Uterus (tissue), 3 donors: ENCODE measurements at regions not wholly inside any gene's neighbourhood (a gene's known extent, or its start where the extent isn't known, plus 50 kb on each side); places are given as distances from the start of the nearest gene placed in this dataset.

Experiments used
- DNase-seq, 2 donors: peaks; one replicate each; pipeline ENCODE4 v3.0.0-alpha.2; 2019 to 2020
- H3K27ac ChIP-seq, 2 donors: fragments of 200-600 bp; sonication (generic); 1 replicate in 1 of 2; 2 replicates in 1 of 2; pipeline ENCODE4 v1.5.1; 2016 to 2018
- H3K27me3 ChIP-seq, 2 donors: fragments of 200-600 bp; sonication (generic); one replicate each; pipeline ENCODE4 v1.5.1; 2018 to 2019; ENCODE audit warnings: control low read depth in 1 of 2
- H3K36me3 ChIP-seq, 2 donors: fragments of 200-600 bp; sonication (generic); one replicate each; pipeline ENCODE4 v1.5.1; 2019; ENCODE audit warnings: control low read depth in 1 of 2
- H3K4me1 ChIP-seq, 2 donors: fragments of 200-600 bp; sonication (generic); one replicate each; pipeline ENCODE4 v1.5.1; 2018 to 2019; ENCODE audit warnings: control low read depth in 1 of 2
- H3K4me3 ChIP-seq, 2 donors: fragments of 200-600 bp; sonication (generic); 1 replicate in 1 of 2; 2 replicates in 1 of 2; pipeline ENCODE4 v1.5.1; 2018 to 2019; ENCODE audit warnings: mild to moderate bottlenecking in 1 of 2
- H3K9me3 ChIP-seq, 2 donors: fragments of 200-600 bp; sonication (generic); one replicate each; pipeline ENCODE4 v1.5.1; 2019; ENCODE audit warnings: control low read depth in 1 of 2
- POLR2A ChIP-seq, 2 donors: fragments of 450-650 bp; IDR thresholded peaks; one replicate each; pipeline ENCODE4 v1.6.1; 2016; ENCODE audit warnings: antibody characterized with exemption in 2 of 2, mild to moderate bottlenecking in 1 of 2, moderate library complexity in 1 of 2
- intact Hi-C: fragments of 100-400 bp; cut with DNase I; formaldehyde crosslinking; loops from one replicate; pipeline ENCODE4 v1.15.1; 2023; ENCODE audit warnings: low total_unique reads
- TF ChIP-seq, protein P1 (sequence below), 4 experiments: fragments of 200-600 bp in 2 of 4; fragments of 450-650 bp in 2 of 4; sonication (generic) in 2 of 4; IDR thresholded peaks; one replicate each; pipeline ENCODE4 v1.5.1; 2016 to 2019; ENCODE audit warnings: antibody characterized with exemption in 4 of 4, mild to moderate bottlenecking in 2 of 4, moderate library complexity in 1 of 4
- donor health status: DM: yes; HTN: yes; CAD: no.

DNA sequence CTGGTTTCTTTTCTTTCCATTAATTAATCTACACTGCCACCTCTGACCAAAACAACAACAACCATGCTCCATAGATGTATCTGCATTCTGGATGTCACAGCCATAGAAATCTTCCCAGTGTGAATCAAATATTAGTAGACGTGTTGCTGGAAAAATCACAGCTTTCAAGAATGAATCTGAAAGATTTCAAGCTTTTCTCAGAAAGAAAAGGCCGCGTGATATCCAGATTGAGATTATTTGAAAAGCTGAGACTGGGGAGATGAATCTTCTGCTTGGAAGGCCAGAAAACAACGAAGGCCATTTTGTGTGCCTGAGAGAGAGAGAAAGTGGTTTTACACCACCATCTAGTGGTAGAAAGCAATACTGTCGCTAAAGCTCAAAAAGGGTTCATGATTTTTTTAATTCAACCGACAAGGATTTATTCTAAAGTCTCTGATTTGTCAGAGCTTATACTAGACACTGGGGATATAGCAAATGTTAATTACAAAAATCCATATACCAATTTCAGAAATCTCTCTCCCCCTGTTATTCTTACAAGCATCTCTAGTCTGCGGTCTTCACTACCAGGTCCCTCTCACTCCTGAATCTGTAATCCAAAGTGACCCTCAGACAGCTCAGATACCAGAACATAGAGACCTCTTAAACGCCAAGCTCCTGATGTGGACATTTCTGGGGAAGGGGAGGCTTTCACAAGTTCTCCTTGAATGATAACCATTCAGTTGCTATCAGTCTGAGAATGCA is 87.5 kb upstream of the SGIP1 start:
- intact Hi-C loops = loop anchor here (5.0 kb wide), 1 partner anchor 189 kb away; no protein-coding TSS in a partner anchor
- Histone ChIP-seq H3K27me3 (no peaks in the 10 kb centered on the region), H3K27ac (no peak overlapping the region), H3K4me3 (no peak overlapping the region), H3K36me3 (no peaks in the 10 kb centered on the region), H3K4me1 (no peaks in the 10 kb centered on the region), H3K9me3 (no peaks in the 10 kb centered on the region)
- peak in 1 of 2 donors; percentile 23 for DNase-seq
- TF ChIP-seq, protein P1, sequence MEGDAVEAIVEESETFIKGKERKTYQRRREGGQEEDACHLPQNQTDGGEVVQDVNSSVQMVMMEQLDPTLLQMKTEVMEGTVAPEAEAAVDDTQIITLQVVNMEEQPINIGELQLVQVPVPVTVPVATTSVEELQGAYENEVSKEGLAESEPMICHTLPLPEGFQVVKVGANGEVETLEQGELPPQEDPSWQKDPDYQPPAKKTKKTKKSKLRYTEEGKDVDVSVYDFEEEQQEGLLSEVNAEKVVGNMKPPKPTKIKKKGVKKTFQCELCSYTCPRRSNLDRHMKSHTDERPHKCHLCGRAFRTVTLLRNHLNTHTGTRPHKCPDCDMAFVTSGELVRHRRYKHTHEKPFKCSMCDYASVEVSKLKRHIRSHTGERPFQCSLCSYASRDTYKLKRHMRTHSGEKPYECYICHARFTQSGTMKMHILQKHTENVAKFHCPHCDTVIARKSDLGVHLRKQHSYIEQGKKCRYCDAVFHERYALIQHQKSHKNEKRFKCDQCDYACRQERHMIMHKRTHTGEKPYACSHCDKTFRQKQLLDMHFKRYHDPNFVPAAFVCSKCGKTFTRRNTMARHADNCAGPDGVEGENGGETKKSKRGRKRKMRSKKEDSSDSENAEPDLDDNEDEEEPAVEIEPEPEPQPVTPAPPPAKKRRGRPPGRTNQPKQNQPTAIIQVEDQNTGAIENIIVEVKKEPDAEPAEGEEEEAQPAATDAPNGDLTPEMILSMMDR (IDR thresholded peaks at IDR 0.05) = peak; percentile 88 to 93 (median 91)
- no peak for TF ChIP-seq POLR2A (IDR thresholded peaks at IDR 0.05)

DNA sequence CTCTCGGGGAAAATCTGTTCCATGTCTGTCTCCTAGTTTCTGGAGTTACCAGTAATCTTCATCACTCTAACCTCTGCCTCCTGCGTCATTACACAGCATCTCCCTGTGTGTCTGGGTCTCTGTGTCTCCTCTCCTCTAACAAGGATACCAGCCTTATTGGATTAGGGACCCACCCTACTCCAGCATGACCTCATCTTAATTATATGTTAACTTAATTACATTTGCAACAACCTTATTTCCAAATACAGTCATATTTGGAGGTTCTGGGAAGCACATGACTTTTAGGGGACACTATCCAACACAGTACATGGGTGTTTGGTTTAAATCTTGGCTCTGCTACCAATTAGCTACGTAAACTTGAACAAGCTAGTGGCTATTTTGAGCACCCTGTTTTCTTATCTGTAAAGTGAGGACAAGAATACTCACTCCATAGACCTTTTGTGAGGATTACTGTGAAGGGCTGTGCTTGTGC is 83.9 kb upstream of the SGIP1 start:
- Histone ChIP-seq H3K4me3 (no peak overlapping the region), H3K27ac (peak overlapping the region; percentile 49 to 63), H3K9me3 (no peaks in the 10 kb centered on the region), H3K4me1 (no peaks in the 10 kb centered on the region), H3K27me3 (no peaks in the 10 kb centered on the region), H3K36me3 (no peaks in the 10 kb centered on the region)
- TF ChIP-seq POLR2A (IDR thresholded peaks at IDR 0.05) = no peak
- TF ChIP-seq, protein P1 (IDR thresholded peaks at IDR 0.05) = no peak
- intact Hi-C loops = loop anchor here (5.0 kb wide), 1 partner anchor 488 kb away; no protein-coding TSS in a partner anchor
- peak; percentile 28 to 34 for DNase-seq

DNA sequence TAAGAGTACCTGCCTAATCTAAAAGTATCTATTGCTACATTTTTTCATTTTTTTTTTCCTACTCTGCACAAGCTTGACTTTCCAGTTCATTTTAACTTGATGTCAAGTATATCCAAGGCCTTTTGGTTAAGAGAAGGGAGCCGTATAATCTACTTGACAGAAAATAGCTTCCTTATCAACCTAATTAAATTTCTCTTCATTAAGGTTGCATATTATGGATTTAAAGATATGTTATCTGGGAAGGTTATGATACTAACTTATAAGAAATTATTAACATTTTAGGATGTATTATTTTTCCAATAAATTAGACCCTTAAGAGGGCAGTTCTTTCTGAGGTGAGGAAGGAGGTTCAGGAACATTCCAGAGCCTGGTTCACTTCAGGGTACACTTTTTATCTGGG is 83.1 kb upstream of the SGIP1 start:
- intact Hi-C loops = loop anchor here (5.0 kb wide), 1 partner anchor 489 kb away; no protein-coding TSS in a partner anchor
- Histone ChIP-seq H3K9me3 (no peaks in the 10 kb centered on the region), H3K27ac (peak overlapping the region; percentile 49 to 63)

GRCh38 chr1:66452162-66452561 is 81.8 kb upstream of the SGIP1 start:
- TF ChIP-seq, protein P1 (IDR thresholded peaks at IDR 0.05) = no peak
- no peak for TF ChIP-seq POLR2A (IDR thresholded peaks at IDR 0.05)
- no peaks in the 10 kb centered on the region for H3K9me3 ChIP-seq
- intact Hi-C loops = loop anchor here (5.0 kb wide), 1 partner anchor 490 kb away; no protein-coding TSS in a partner anchor

More for the DNA sequence above, 83.1 kb upstream of the SGIP1 start:
- Histone ChIP-seq H3K36me3 (no peaks in the 10 kb centered on the region), H3K27me3 (no peaks in the 10 kb centered on the region), H3K4me1 (no peaks in the 10 kb centered on the region), H3K4me3 (no peak overlapping the region)
- DNase-seq = no peak
- TF ChIP-seq, protein P1 (IDR thresholded peaks at IDR 0.05) = no peak
- no peak for TF ChIP-seq POLR2A (IDR thresholded peaks at IDR 0.05)

GRCh38 chr1:66452982-66453381 is 81.0 kb upstream of the SGIP1 start:
- no peak for DNase-seq
- Histone ChIP-seq H3K4me1 (no peaks in the 10 kb centered on the region), H3K27me3 (no peaks in the 10 kb centered on the region), H3K9me3 (no peaks in the 10 kb centered on the region), H3K27ac (no peak overlapping the region), H3K4me3 (no peak overlapping the region), H3K36me3 (no peaks in the 10 kb centered on the region)
- intact Hi-C loops = loop anchor here (5.0 kb wide), 1 partner anchor 491 kb away; no protein-coding TSS in a partner anchor
- no peak for TF ChIP-seq POLR2A (IDR thresholded peaks at IDR 0.05)
- TF ChIP-seq, protein P1 (IDR thresholded peaks at IDR 0.05) = no peak

More at GRCh38 chr1:66452162-66452561, 81.8 kb upstream of the SGIP1 start:
- Histone ChIP-seq H3K4me1 (no peaks in the 10 kb centered on the region), H3K27ac (no peak overlapping the region), H3K36me3 (no peaks in the 10 kb centered on the region), H3K27me3 (no peaks in the 10 kb centered on the region), H3K4me3 (no peak overlapping the region)
- no peak for DNase-seq
